ENCODE measurements at regions not wholly inside any gene's neighbourhood (a gene's known extent, or its start where the extent isn't known, plus 50 kb on each side); places are given as distances from the start of the nearest gene placed in this dataset.

DNA sequence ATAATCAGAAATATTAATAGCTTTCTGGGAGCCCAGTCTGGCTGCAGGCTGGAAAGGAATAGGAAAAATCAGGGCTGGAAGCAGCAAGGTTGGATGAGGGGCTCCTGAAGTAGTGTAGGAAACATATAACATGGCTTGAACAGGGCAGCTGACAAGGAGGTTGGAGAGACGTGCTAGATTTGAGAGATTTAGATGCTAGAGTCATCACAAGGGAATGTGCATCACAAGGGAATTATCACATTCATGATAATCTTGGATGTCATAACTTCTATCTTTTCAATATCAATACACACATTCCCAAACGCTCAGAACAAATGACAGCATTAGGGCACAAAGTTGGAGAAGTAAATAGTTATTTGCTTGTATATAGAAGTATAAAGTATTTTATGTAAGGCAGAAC, 120.9 kb upstream of the EGFR start:
- Histone ChIP-seq H3K9me3 (ENCODE audit: control insufficient read depth, insufficient read depth, low read depth, low read length) (no peaks in the 10 kb centered on the region), H3K4me3 (replicated peaks in 1 of 4; ENCODE audit: control extremely low read depth in 1 of 4, insufficient read depth in 1 of 4, low read depth in 3 of 4, low read length in 4 of 4) (no peak overlapping the region), H3K4me2 (ENCODE audit: extremely low read depth, insufficient read depth, low read length) (no peak overlapping the region), H3K9ac (ENCODE audit: insufficient read depth, low read length) (no peak overlapping the region), H3K4me1 (ENCODE audit: control insufficient read depth, extremely low read depth, insufficient read depth, low read length) (no peaks in the 10 kb centered on the region), H3K27ac (ENCODE audit: insufficient read depth, low read length) (no peak overlapping the region), H3K79me2 (ENCODE audit: control insufficient read depth, insufficient read depth, low read length) (no peaks in the 10 kb centered on the region), H2AFZ (ENCODE audit: low read length) (no peak overlapping the region), H4K20me1 (ENCODE audit: control insufficient read depth, extremely low read depth, insufficient read depth, low read length) (no peaks in the 10 kb centered on the region), H3K27me3 (ENCODE audit: control insufficient read depth, insufficient read depth, low read length) (no peaks in the 10 kb centered on the region), H3K36me3 (ENCODE audit: control insufficient read depth, insufficient read depth, low read length) (no peaks in the 10 kb centered on the region)
- TF ChIP-seq EZH2 (IDR thresholded peaks at IDR 0.05; ENCODE audit: low read length, missing control alignments), result no peak
- TF ChIP-seq, protein P1, sequence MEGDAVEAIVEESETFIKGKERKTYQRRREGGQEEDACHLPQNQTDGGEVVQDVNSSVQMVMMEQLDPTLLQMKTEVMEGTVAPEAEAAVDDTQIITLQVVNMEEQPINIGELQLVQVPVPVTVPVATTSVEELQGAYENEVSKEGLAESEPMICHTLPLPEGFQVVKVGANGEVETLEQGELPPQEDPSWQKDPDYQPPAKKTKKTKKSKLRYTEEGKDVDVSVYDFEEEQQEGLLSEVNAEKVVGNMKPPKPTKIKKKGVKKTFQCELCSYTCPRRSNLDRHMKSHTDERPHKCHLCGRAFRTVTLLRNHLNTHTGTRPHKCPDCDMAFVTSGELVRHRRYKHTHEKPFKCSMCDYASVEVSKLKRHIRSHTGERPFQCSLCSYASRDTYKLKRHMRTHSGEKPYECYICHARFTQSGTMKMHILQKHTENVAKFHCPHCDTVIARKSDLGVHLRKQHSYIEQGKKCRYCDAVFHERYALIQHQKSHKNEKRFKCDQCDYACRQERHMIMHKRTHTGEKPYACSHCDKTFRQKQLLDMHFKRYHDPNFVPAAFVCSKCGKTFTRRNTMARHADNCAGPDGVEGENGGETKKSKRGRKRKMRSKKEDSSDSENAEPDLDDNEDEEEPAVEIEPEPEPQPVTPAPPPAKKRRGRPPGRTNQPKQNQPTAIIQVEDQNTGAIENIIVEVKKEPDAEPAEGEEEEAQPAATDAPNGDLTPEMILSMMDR (conservative IDR thresholded peaks at IDR 0.05 in 1 of 2, IDR thresholded peaks at IDR 0.05 in 1 of 2; ENCODE audit: low read depth in 1 of 2, low read length in 2 of 2), result no peak
- no peak for DNase-seq (ENCODE audit: low read depth in 2 of 2)

DNA sequence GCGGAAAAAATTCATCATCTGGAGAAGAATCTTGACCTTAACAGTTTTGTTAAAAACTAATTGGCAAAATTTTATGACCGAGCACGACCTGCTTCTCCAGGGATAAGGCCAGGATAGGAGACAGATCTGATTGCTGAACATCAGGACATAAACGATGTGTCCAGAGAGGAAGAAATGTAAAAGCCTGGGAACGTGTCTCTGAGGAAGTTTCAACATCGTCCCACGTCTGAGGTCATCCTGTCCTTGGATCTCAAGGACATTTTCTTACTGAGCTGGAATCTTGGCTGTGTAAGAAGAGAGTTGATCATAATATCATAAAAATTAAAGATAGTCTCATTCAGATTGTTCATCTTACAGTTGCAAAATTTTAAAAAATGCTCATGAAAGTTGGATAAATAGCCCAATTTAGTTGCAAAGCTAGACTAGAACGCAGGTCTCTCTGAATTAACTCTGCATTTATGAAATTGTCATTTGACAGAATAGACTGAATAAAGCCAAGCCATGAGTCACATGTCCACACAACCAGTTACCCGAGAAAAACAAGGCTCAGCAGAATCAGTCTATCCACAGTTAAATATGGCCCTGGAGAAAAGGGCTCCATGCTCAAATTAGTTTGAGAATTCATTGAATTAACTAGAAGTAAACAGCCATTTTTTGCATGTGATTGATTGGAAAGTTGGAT, 120.0 kb upstream of the EGFR start:
- no peaks in the 10 kb centered on the region for H4K20me1 ChIP-seq (ENCODE audit: control insufficient read depth, extremely low read depth, insufficient read depth, low read length)
- no peak overlapping the region for H3K9ac ChIP-seq (ENCODE audit: insufficient read depth, low read length)
- H2AFZ ChIP-seq (ENCODE audit: low read length), result no peak overlapping the region
- H3K4me3 ChIP-seq (replicated peaks in 1 of 4; ENCODE audit: control extremely low read depth in 1 of 4, insufficient read depth in 1 of 4, low read depth in 3 of 4, low read length in 4 of 4), result no peak overlapping the region
- H3K79me2 ChIP-seq (ENCODE audit: control insufficient read depth, insufficient read depth, low read length), result no peaks in the 10 kb centered on the region
- DNase-seq (ENCODE audit: low read depth in 2 of 2), result no peak
- H3K27ac ChIP-seq (ENCODE audit: insufficient read depth, low read length), result no peak overlapping the region
- no peaks in the 10 kb centered on the region for H3K36me3 ChIP-seq (ENCODE audit: control insufficient read depth, insufficient read depth, low read length)
- no peaks in the 10 kb centered on the region for H3K27me3 ChIP-seq (ENCODE audit: control insufficient read depth, insufficient read depth, low read length)
- no peak for TF ChIP-seq EZH2 (IDR thresholded peaks at IDR 0.05; ENCODE audit: low read length, missing control alignments)
- TF ChIP-seq, protein P1 (conservative IDR thresholded peaks at IDR 0.05 in 1 of 2, IDR thresholded peaks at IDR 0.05 in 1 of 2; ENCODE audit: low read depth in 1 of 2, low read length in 2 of 2), result no peak
- H3K4me1 ChIP-seq (ENCODE audit: control insufficient read depth, extremely low read depth, insufficient read depth, low read length), result no peaks in the 10 kb centered on the region
- H3K9me3 ChIP-seq (ENCODE audit: control insufficient read depth, insufficient read depth, low read depth, low read length), result no peaks in the 10 kb centered on the region
- no peak overlapping the region for H3K4me2 ChIP-seq (ENCODE audit: extremely low read depth, insufficient read depth, low read length)

DNA sequence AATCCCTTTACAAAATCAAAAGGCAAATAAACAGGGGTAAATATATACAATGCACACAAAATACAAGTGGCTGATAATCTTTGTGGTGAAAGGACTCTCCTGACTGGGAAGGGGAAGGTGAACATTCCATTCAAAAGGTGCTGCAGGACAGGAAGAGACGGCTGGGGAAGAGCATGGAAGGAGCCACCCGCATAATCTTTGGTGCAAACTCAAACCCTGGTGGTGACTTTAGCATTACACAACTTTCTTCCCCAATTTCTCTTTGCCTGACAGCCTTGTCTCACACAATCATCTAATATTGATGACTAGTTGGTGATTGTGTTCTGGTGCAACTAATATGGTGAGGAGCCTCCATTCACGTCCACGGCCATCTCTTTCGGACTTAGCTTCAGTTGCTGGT, 117.0 kb upstream of the EGFR start:
- TF ChIP-seq EZH2 (IDR thresholded peaks at IDR 0.05; ENCODE audit: low read length, missing control alignments), result no peak
- TF ChIP-seq, protein P1 (conservative IDR thresholded peaks at IDR 0.05 in 1 of 2, IDR thresholded peaks at IDR 0.05 in 1 of 2; ENCODE audit: low read depth in 1 of 2, low read length in 2 of 2), result no peak

More for the DNA sequence above, 117.0 kb upstream of the EGFR start:
- Histone ChIP-seq H3K36me3 (ENCODE audit: control insufficient read depth, insufficient read depth, low read length) (no peaks in the 10 kb centered on the region), H4K20me1 (ENCODE audit: control insufficient read depth, extremely low read depth, insufficient read depth, low read length) (no peaks in the 10 kb centered on the region), H3K4me2 (ENCODE audit: extremely low read depth, insufficient read depth, low read length) (no peak overlapping the region), H3K27me3 (ENCODE audit: control insufficient read depth, insufficient read depth, low read length) (no peaks in the 10 kb centered on the region), H3K9me3 (ENCODE audit: control insufficient read depth, insufficient read depth, low read depth, low read length) (no peaks in the 10 kb centered on the region), H2AFZ (ENCODE audit: low read length) (no peak overlapping the region), H3K9ac (ENCODE audit: insufficient read depth, low read length) (no peak overlapping the region), H3K4me3 (replicated peaks in 1 of 4; ENCODE audit: control extremely low read depth in 1 of 4, insufficient read depth in 1 of 4, low read depth in 3 of 4, low read length in 4 of 4) (no peak overlapping the region), H3K79me2 (ENCODE audit: control insufficient read depth, insufficient read depth, low read length) (no peaks in the 10 kb centered on the region), H3K4me1 (ENCODE audit: control insufficient read depth, extremely low read depth, insufficient read depth, low read length) (peaks cover 2% of the 10 kb centered on the region), H3K27ac (ENCODE audit: insufficient read depth, low read length) (no peak overlapping the region)
- no peak for DNase-seq (ENCODE audit: low read depth in 2 of 2)

All from fibroblast of lung (primary cell).